ENCODE measurements at regions not wholly inside any gene's neighbourhood (a gene's known extent, or its start where the extent isn't known, plus 50 kb on each side); places are given as distances from the start of the nearest gene placed in this dataset.

DNA sequence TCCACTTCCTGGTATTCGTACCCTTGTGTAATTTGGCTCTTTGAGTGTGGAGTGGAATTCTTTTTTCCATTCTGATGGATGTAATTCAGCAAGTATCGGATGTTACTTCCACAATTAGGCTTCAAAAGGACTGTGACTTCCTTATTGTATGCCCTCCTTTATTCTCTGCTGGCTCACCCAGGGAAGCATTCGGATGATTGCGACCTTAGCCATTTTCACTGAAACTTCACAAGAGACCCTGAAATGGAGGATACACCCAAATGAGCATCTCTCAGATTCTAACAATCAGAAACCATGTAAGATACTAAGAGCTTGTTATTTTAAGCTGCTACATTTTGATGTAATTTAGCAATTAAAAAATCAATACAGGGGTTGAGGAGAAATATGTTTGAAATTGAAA, 493.1 kb downstream of the DNAJB9 start:
- H3K4me1 ChIP-seq: no peaks in the 10 kb centered on the region
- intact Hi-C loops (cut with DNase I): no loop called here
- no peak for ATAC-seq
- H3K36me3 ChIP-seq (ENCODE audit: insufficient read depth in 1 of 2, low read depth in 1 of 2): no peaks in the 10 kb centered on the region
- 38 to 53% (median 40%) methylated on average over 4 of the region's 4 CpGs for WGBS, 3 donors
- no peak for TF ChIP-seq CTCF (IDR thresholded peaks at IDR 0.05)
- H3K9me3 ChIP-seq: no peaks in the 10 kb centered on the region
- no peak for DNase-seq
- no peaks in the 10 kb centered on the region for H3K27me3 ChIP-seq (ENCODE audit: insufficient read depth in 3 of 3, low read length in 2 of 3)
- no peak overlapping the region for H3K4me3 ChIP-seq
- no peak overlapping the region for H3K27ac ChIP-seq

- Histone ChIP-seq H3K36me3 (ENCODE audit: insufficient read depth in 1 of 2, low read depth in 1 of 2) (no peaks in the 10 kb centered on the region), H3K4me3 (no peak overlapping the region), H3K9me3 (no peaks in the 10 kb centered on the region), H3K27me3 (ENCODE audit: insufficient read depth in 3 of 3, low read length in 2 of 3) (no peaks in the 10 kb centered on the region), H3K27ac (no peak overlapping the region), H3K4me1 (no peaks in the 10 kb centered on the region)
- ATAC-seq: no peak
- no peak for TF ChIP-seq CTCF (IDR thresholded peaks at IDR 0.05)
- intact Hi-C loops (cut with DNase I): no loop called here
- WGBS, 3 donors: 82 to 96% (median 92%) methylated on average over 3 of the region's 3 CpGs
- DNase-seq: no peak
Measured at GRCh38 chr7:109073543-109073942, 503.9 kb downstream of the DNAJB9 start.

DNA sequence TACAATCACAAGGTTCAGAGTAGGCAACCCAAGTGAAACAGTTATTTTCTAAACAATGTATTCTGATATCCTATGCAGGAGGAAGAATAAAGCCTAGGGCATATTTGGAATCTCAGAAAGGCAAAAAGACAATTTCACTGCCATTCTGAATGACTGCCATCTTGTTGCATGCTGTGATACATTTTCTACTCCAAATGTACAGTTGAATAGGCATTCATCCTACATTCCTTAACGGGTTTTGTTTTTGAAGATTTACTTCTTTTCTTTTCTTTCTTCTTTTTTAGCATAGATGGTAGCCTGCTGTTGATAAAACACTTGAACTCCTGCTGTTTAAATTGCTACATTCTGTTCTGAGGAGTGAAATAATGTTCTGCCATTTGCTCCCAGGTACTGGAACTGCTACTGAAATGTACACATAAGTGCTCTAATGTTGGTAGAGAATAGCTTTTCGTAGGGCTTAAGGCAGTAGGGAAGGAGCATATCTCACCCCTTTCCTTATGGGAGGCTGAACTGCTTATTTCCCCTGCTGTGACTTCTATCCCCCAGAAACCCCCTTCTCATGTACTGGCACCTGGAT, 506.8 kb downstream of the DNAJB9 start:
- Histone ChIP-seq H3K36me3 (ENCODE audit: insufficient read depth in 1 of 2, low read depth in 1 of 2) (no peaks in the 10 kb centered on the region), H3K4me3 (no peak overlapping the region), H3K27ac (no peak overlapping the region), H3K9me3 (no peaks in the 10 kb centered on the region), H3K27me3 (ENCODE audit: insufficient read depth in 3 of 3, low read length in 2 of 3) (no peaks in the 10 kb centered on the region), H3K4me1 (no peaks in the 10 kb centered on the region)
- no peak for TF ChIP-seq CTCF (IDR thresholded peaks at IDR 0.05)
- intact Hi-C loops (cut with DNase I): no loop called here
- DNase-seq (no peak), ATAC-seq (no peak)
- 69 to 79% (median 70%) methylated on average over 2 of the region's 2 CpGs for WGBS, 3 donors

- no peaks in the 10 kb centered on the region for H3K4me1 ChIP-seq
- no peak for TF ChIP-seq CTCF (IDR thresholded peaks at IDR 0.05)
- H3K27me3 ChIP-seq (ENCODE audit: insufficient read depth in 3 of 3, low read length in 2 of 3): no peaks in the 10 kb centered on the region
- WGBS, 3 donors: 64 to 83% (median 70%) methylated on average over 1 of the region's 1 CpG
- ATAC-seq (no peak), DNase-seq (no peak)
- H3K4me3 ChIP-seq: no peak overlapping the region
- intact Hi-C loops (cut with DNase I): no loop called here
- no peak overlapping the region for H3K27ac ChIP-seq
- H3K36me3 ChIP-seq (ENCODE audit: insufficient read depth in 1 of 2, low read depth in 1 of 2): no peaks in the 10 kb centered on the region
- H3K9me3 ChIP-seq: peaks cover 3% of the 10 kb centered on the region
Measured at GRCh38 chr7:109091042-109091441, 521.4 kb downstream of the DNAJB9 start.

DNA sequence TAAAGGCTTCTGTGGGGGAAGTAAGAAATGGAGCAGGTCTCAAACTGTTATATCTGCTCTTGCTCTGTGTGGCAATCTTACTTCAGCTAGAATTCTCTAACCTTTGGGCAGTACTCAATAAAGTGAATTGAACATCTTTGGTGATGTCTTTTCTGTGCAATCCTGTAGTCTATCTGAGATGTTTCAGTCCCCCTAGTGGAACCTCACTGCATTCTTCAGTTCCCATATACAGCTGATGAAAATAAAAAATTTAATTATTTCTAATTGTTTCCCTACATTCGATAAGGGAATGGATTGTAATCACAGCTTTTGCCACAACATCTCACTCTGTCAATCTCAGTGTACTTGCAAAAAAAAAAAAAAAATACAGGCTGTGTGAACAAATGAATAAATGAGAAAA, 522.6 kb downstream of the DNAJB9 start:
- TF ChIP-seq CTCF (IDR thresholded peaks at IDR 0.05): no peak
- H3K27ac ChIP-seq: no peak overlapping the region
- no peak for ATAC-seq
- H3K4me3 ChIP-seq: no peak overlapping the region
- no peak for DNase-seq
- H3K9me3 ChIP-seq: peaks cover 3% of the 10 kb centered on the region
- intact Hi-C loops (cut with DNase I): no loop called here
- H3K36me3 ChIP-seq (ENCODE audit: insufficient read depth in 1 of 2, low read depth in 1 of 2): no peaks in the 10 kb centered on the region
- 91 to 96% (median 91%) methylated on average over 1 of the region's 1 CpG for WGBS, 3 donors
- H3K4me1 ChIP-seq: no peaks in the 10 kb centered on the region
- no peaks in the 10 kb centered on the region for H3K27me3 ChIP-seq (ENCODE audit: insufficient read depth in 3 of 3, low read length in 2 of 3)
